Spleen (tissue), 7 donors: ENCODE measurements at regions not wholly inside any gene's neighbourhood (a gene's known extent, or its start where the extent isn't known, plus 50 kb on each side); places are given as distances from the start of the nearest gene placed in this dataset.

ENCODE experiments used
- CTCF ChIP-seq, 11 experiments: fragments of 200-600 bp in 7 of 11; fragments of 450-650 bp in 4 of 11; sonication (generic) in 4 of 11; IDR thresholded peaks in 8 of 11; conservative IDR thresholded peaks in 3 of 11; 1 replicate in 7 of 11; 2 replicates in 4 of 11; pipeline versions ENCODE4 v1.4.0 to v1.8.0; 2016 to 2021; ENCODE audit warnings: antibody characterized with exemption in 11 of 11, inconsistent platforms in 4 of 11, mild to moderate bottlenecking in 1 of 11
- POLR2A ChIP-seq, 3 donors: fragments of 450-650 bp; IDR thresholded peaks; one replicate each; pipeline ENCODE4 v1.5.1; 2017; ENCODE audit warnings: antibody characterized with exemption in 3 of 3, mild to moderate bottlenecking in 1 of 3
- POLR2AphosphoS5 ChIP-seq, 3 donors: sonication (generic); formaldehyde crosslinking; IDR thresholded peaks; one replicate each; pipeline ENCODE4 v1.5.1; 2017; ENCODE audit warnings: antibody characterized with exemption in 3 of 3
- donor health status: DM: no; HTN: no; CAD: no; lungs with moderate emphysema.
- donor health status: DM: no; HTN: no; CAD: no.
- donor health status: DM: no; HTN: no; CAD: no.

GRCh38 chr11:109147726-109148125 is 274.3 kb upstream of the C11orf87 start:
- TF ChIP-seq CTCF (IDR thresholded peaks at IDR 0.05 in 8 of 11, conservative IDR thresholded peaks at IDR 0.05 in 3 of 11) (no peak), POLR2A (IDR thresholded peaks at IDR 0.05) (no peak), POLR2AphosphoS5 (IDR thresholded peaks at IDR 0.05) (no peak)
